GM12892 (cell line): ENCODE measurements at regions not wholly inside any gene's neighbourhood (a gene's known extent, or its start where the extent isn't known, plus 50 kb on each side); places are given as distances from the start of the nearest gene placed in this dataset.
A peak's percentile ranks its signal among the peaks of the same experiment; 100 is the strongest.

Experiments
- DNase-seq: peaks from one replicate; pipeline ENCODE4 v3.0.0; 2011; ENCODE audit not compliant: insufficient read length
- FAIRE-seq: peaks from 2 replicates; lab custom pipeline; 2011; peaks lifted over from hg19 to GRCh38; lab: Jason Lieb, UNC
- POLR2A ChIP-seq: IDR thresholded peaks from 2 replicates; pipeline ENCODE4 v1.6.1; 2011; ENCODE audit warnings: low read depth, low read length, control low read depth
- POLR2AphosphoS5 ChIP-seq: IDR thresholded peaks from 2 replicates; pipeline ENCODE4 v1.6.1; 2011; ENCODE audit warnings: low read depth, low read length, control low read depth
- TAF1 ChIP-seq: IDR thresholded peaks from 2 replicates; pipeline ENCODE4 v1.6.1; 2011; ENCODE audit warnings: low read depth, mild to moderate bottlenecking, control low read depth, low read length, borderline replicate concordance

DNA sequence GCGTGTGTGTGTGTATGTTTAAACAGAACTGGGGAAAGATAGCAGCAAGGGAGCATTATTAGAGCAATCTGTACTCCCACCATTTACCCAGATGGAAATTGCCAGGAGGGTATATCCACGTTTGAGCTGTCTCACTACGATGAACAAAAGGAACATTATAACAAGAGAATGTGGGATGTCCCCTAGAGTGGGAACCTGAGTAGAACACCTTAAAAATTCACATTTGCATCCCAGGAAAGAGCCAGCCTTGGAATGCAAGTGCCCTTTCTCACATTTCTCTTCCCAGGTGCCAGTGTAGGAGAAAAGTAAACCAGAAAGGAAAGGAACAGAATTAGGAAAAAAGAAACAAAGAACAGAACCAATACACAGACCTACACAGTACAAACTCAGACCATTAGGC, 95.3 kb upstream of the PTPRZ1 start:
- TF ChIP-seq POLR2A (no peak), TAF1 (no peak), POLR2AphosphoS5 (no peak)
- FAIRE-seq = no peak
- DNase-seq = no peak

DNA sequence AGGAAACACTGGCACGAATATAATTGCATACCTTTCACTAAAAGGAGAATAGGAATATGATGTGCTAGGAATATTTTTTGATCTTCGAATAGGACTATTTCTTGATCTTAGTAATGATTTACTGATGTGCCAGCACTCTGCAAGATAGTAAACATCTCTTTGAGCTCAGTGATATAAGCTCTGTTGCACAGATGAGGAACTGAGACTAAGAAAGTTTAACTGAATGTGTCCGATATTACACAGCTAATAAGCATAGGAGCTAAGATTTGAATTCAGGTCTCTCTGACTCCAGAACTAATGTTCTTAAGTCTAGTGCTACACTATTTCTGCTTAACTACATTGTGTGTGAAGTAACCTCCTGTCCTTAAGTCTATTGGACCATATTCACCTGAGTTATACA, 98.4 kb upstream of the PTPRZ1 start:
- DNase-seq (no peak), FAIRE-seq (no peak)
- TF ChIP-seq POLR2AphosphoS5 (no peak), TAF1 (no peak), POLR2A (no peak)

DNA sequence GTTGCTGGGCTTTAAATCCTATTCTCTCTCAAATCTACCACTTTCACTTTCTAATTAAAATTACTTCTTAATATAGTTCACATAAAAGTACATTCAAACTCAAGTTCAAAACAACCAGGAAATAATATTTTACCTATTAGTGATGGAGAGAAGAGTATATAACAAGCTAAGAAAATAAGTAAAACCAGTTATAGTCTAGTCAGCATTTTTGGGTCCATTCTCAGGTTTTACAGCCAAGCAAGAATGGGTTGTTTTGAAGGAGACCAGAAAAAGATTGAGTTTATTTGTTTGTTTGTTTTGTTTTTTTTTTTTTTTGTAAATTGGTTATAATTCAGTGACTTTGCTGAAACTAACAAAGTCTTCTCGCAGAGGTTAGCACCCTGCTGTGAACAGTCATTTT, 106.3 kb upstream of the PTPRZ1 start:
- TF ChIP-seq POLR2A (no peak), POLR2AphosphoS5 (no peak), TAF1 (no peak)
- DNase-seq (no peak), FAIRE-seq (no peak)

DNA sequence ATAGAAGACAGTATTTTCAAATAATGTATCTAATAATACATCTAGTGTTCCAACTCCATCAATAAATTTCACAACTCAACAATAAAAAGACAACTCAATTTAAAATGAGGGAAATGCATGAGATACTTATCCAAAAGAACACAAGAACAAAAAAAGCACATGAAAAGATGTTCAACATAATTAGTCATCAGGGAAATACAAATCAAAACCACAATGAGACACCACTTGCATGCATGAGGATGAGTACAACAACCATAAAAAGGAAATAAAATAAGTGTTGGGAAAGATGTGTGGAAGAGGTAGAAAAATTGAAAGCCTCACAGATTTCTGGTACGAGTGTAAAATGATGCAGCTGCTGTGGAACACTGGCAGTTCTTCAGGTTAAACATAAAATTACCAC, 111.6 kb upstream of the PTPRZ1 start:
- DNase-seq (no peak), FAIRE-seq (no peak)
- TF ChIP-seq TAF1 (no peak), POLR2AphosphoS5 (no peak), POLR2A (no peak)

DNA sequence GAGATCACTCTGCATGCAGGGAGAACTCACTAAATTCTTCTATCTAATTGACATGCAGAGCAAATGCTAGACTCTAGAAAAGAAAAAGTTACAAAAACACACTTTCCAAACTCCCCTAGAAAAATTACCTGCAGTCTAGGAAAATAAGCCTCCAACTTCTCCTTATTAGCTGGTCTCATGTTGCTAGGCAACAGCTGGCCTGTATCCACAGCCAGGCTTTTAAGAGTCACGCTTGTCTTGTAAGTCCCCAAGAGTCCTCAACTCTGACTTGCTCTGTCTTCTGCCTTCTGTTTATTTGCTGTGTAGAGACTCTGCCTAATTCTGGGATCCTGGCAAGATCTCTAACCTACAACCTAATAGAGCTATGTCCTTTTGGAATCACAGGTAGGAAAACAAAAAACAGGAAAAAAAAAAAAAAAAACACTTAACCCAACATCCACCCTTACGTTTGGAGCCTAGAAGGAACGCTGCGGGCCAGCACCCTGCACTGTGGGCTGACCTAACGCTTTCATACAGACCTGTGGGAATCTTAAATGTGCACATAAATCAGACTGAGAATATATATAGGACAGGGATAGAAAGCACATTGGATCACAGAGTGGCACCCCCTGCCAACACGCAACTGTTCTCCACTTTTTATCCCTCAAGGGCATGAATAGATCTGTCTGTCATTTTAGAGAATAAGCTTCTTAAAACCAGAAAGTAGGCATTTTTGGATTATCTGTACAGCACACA, 117.0 kb upstream of the PTPRZ1 start:
- TF ChIP-seq POLR2A (no peak), POLR2AphosphoS5 (no peak), TAF1 (no peak)
- no peak for FAIRE-seq

DNA sequence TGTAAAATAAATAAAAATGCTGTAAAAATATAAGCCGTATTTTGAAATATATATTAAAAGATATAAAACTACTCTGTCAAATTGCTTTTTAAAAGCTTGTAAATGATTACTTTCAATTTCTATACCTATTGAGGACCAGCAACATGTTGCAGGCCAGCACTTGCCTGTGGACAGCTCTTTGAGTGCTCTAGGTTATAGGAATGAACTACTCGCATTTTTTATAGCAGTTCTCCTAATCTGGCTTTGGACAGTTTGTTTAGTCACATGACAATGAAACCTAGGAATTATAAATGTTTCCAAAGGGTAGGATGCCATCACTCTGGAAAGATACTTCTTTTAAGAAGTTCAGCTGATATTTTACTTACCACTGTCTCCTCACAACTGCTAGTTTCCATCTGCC, 117.7 kb upstream of the PTPRZ1 start:
- FAIRE-seq = no peak
- no peak for TF ChIP-seq POLR2AphosphoS5
- TF ChIP-seq TAF1 = no peak
- TF ChIP-seq POLR2A = no peak
- no peak for DNase-seq

More for the DNA sequence above, 117.0 kb upstream of the PTPRZ1 start:
- no peak for DNase-seq

DNA sequence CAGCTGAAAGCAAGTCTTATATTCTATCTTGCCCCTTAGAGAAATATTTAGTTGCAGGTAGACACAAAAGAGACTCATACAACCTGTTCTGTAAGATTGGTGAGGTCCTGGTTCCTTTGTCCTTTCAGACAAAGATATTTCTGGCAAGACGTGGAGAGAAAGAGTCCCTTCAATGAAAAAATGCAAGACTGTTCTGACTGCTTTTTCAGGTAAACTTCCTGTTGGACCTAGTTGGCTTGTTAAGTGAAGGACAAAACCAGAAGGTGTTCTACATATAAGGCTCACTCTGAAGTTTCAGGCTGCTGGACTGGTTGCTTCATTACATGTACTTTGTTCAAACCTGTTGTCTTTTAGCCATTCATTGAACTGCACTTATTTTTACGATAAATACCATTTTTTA, 119.0 kb upstream of the PTPRZ1 start:
- no peak for TF ChIP-seq POLR2A
- no peak for TF ChIP-seq POLR2AphosphoS5
- TF ChIP-seq TAF1 = no peak
- FAIRE-seq = no peak
- no peak for DNase-seq

DNA sequence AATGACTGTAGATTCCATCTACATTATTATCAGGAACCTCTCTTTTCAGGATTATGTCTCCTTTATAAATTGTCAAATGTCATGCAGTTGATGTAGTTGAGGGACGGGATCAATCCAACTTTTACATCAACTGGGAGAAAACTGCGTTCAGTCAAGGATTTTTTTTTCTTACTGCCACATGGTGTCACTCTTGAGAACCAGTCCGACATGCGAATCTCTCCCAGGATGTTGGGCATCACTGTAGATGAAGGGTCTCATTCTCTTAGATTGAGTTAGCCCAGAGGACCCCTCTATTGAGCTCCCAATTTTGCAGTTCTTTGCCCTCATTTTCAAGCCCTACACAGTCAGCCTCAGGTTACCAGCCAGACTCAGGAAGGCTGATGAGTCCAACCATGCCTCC, 120.3 kb upstream of the PTPRZ1 start:
- DNase-seq (no peak), FAIRE-seq (peak; percentile 17)
- no peak for TF ChIP-seq POLR2A
- no peak for TF ChIP-seq TAF1
- no peak for TF ChIP-seq POLR2AphosphoS5

DNA sequence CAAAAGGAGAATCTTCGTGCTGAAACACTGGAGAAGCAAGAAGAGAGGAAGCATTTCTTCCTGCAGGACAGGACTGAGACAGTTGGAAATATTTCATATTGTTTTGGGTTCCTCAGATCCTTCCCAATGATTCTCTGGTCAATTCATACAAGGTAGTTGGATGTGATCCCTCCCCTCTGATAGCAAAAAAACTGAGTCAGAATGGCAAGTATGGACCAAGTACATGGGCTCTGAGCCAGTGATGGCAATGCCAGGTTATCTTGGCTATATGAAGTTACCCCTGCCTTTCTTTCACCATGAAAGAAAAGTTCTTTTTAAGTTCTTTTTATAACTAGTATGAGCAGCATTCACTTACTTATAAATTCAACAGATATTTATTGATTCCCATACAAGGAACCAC, 124.4 kb upstream of the PTPRZ1 start:
- TF ChIP-seq TAF1 (no peak), POLR2A (no peak), POLR2AphosphoS5 (no peak)
- DNase-seq = no peak
- FAIRE-seq = no peak

DNA sequence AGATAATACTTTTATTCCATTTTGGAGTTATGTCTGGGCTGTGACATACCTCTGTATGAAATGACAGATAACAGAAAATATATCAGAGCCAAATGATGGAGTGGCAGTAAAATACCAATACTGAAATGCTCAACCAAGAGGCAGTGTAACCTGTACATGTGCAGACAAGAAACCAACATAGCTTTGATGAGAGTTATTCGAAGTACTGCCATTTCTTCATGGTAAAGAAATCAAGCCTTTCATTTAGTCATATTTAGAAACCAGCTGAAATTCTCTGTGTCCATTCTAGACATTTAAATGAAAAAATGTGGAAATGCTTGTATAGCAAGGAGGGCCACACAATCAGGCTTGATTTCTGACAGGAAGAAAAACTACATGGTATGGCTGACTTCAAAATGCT, 127.1 kb upstream of the PTPRZ1 start:
- no peak for DNase-seq
- TF ChIP-seq POLR2A = no peak
- no peak for TF ChIP-seq POLR2AphosphoS5
- TF ChIP-seq TAF1 = no peak
- no peak for FAIRE-seq

DNA sequence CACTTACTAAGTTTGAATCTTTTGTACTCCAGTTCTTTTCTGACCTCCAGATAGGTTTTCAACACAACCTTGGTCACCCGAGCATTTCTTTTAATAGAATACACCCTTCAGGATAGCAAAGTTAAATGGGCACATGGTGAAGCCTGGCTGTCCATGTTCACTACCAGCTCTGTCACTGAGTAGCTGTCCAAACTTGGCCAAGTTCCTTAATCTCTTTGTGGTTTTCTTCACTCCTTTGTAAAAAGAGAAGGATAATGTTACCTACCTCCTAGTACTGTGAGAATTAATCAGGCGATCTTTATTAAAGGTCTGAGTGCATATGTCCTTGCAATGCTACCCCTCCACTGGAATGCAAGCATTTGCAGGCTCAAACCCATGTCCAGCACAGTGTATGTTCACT, 128.1 kb upstream of the PTPRZ1 start:
- DNase-seq (no peak), FAIRE-seq (no peak)

DNA sequence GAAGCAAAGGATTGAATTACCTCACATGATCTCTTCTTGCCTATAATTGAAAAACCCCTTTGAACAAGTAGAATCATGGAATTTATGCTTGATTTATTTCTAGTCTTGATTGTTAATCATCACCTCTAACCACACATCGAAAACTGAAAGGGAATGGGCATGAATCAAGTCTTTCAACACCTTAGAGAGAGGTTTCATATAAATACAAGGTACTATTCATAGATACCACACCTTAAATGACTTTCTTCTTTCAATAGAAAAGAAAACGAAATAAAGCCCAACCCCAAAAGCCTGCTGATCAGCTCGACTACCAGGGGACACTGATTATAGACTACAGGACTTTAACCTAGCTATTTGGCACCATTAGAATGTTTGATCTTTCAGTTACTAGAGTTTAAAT, 128.6 kb upstream of the PTPRZ1 start:
- FAIRE-seq = no peak
- DNase-seq = no peak
- no peak for TF ChIP-seq POLR2AphosphoS5
- TF ChIP-seq TAF1 = no peak
- no peak for TF ChIP-seq POLR2A

More for the DNA sequence above, 128.1 kb upstream of the PTPRZ1 start:
- TF ChIP-seq POLR2A (no peak), TAF1 (no peak), POLR2AphosphoS5 (no peak)

DNA sequence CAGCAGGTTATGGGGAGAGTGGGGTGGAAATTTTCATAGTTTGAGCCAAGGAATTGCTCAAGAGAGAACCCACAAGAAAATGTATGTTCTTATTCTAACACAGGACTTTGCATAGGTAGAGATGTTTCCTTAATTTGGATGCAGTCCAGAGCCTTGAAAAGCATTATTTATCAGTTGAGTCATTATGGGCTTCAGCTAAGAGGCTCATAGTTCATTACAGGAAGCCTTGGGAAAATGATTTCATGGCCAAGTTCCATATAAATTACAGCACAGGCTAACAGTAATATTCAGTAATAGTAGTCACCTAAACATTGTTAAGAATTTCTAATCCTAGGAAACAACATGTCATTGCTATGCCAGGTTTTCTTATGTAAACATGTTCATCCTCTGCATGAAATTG, 131.1 kb upstream of the PTPRZ1 start:
- TF ChIP-seq TAF1 = no peak
- no peak for DNase-seq
- no peak for FAIRE-seq
